ENCODE measurements at regions not wholly inside any gene's neighbourhood (a gene's known extent, or its start where the extent isn't known, plus 50 kb on each side); places are given as distances from the start of the nearest gene placed in this dataset.
"Not testable (repeated sequence)": the region's sequence is repeated elsewhere in the genome, so short reads cannot be mapped to it uniquely, and the experiment has no call there.

- DNase-seq (ENCODE audit: low spot score in 2 of 2): no peak
- no peak for ATAC-seq
- no peak overlapping the region for H3K27ac Mint-ChIP-seq
- H3K36me3 Mint-ChIP-seq: no peaks in the 10 kb centered on the region
- peaks cover 0 to 11% of the 10 kb centered on the region in 2 donors for H3K9me3 Mint-ChIP-seq
These were observed 118.9 kb upstream of the MBNL1 start for GRCh38 chr3:152149832-152150231.

DNA sequence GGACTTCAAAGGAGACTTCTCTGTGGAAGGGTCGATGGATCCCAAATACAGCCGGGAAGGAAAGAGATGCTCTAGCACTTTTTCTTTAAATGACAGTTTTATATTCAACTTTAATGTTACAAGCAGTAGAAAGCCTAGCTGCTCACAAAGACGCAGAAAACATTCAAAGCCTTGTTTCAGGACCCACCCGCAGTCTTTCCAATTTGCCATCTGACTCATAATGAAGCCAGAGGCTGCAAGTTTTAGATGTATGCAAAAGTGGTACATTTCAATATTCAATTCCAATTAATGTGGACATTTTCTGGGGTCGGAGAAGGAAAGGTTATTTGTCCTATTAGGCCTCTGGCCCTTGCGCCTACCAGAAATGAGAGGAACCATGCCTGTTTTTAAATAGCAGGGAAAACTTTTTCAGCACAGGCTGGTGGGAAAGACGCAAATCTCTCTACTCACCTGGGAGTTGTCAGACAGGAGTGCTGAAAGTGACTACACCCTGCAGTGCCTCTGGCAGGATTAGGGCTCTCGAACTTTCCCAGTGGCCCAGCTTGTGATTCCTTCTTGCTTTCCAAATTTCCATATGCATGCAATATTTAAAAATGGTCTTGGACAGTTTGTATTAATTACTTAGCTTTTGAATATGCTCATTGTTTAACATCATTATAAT, 117.4 kb upstream of the MBNL1 start:
- H3K36me3 Mint-ChIP-seq: no peaks in the 10 kb centered on the region
- H3K27ac Mint-ChIP-seq: no peak overlapping the region
- H3K9me3 Mint-ChIP-seq: peaks cover 0 to 6% of the 10 kb centered on the region in 2 donors
- ATAC-seq (peak in 1 of 2 donors; percentile 67), DNase-seq (ENCODE audit: low spot score in 2 of 2) (peak in 1 of 2 donors; percentile 17)

- H3K36me3 Mint-ChIP-seq; ATAC-seq; H3K9me3 Mint-ChIP-seq; H3K27ac Mint-ChIP-seq; DNase-seq (ENCODE audit: low spot score in 2 of 2): not testable (repeated sequence)
These were observed 116.6 kb upstream of the MBNL1 start for GRCh38 chr3:152151877-152152765.

DNA sequence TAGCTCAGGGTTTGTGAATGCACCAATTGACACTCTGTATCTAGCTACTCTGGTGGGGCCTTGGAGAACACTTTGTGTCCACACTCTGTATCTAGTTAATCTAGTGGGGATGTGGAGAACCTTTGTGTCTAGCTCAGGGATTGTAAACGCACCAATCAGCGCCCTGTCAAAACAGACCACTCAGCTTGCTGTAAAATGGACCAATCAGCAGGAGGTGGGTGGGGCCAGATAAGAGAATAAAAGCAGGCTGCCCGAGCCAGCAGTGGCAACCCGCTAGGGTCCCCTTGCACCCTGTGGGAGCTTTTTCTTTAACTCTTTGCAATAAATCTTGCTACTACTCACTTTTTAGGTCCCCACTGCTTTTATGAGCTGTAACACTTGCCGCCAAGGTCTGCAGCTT, 115.6 kb upstream of the MBNL1 start:
- DNase-seq (ENCODE audit: low spot score in 2 of 2); ATAC-seq; H3K9me3 Mint-ChIP-seq; H3K36me3 Mint-ChIP-seq; H3K27ac Mint-ChIP-seq: not testable (repeated sequence)

- no peak for DNase-seq (ENCODE audit: low spot score in 2 of 2)
- Mint-ChIP-seq H3K9me3 (no peaks in the 10 kb centered on the region), H3K36me3 (no peaks in the 10 kb centered on the region), H3K27ac (no peak overlapping the region)
- ATAC-seq: no peak
These were observed 113.3 kb upstream of the MBNL1 start for GRCh38 chr3:152155246-152156020.

- Mint-ChIP-seq H3K9me3 (no peaks in the 10 kb centered on the region), H3K36me3 (no peaks in the 10 kb centered on the region), H3K27ac (peak overlapping the region in 1 of 2 donors; percentile 46)
- no peak for ATAC-seq
- no peak for DNase-seq (ENCODE audit: low spot score in 2 of 2)
These were observed 111.8 kb upstream of the MBNL1 start for GRCh38 chr3:152156880-152157279.

DNA sequence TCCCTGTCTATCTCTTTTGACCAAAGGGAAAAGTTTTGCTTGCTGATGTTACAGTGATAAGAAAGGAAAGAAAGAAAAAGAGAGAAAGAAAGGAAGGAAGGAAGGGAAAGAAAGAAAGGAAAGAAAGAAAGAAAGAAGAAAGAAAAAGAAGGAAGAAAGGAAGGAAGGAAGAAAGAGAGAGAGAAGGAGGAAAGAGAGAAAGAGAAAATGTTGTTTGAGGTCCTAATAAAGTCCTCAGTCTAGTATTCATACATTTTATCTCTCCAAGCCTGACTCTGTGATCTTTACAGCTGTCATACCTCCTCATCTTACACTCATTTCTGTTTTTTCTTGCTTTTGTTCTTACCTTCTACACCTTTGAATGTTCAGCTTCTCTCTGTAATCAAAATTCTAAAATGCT, 111.4 kb upstream of the MBNL1 start:
- ATAC-seq (peak in 1 of 2 donors; percentile 52), DNase-seq (ENCODE audit: low spot score in 2 of 2) (no peak)
- Mint-ChIP-seq H3K36me3 (no peaks in the 10 kb centered on the region), H3K9me3 (no peaks in the 10 kb centered on the region), H3K27ac (peak overlapping the region in 1 of 2 donors; percentile 46)

- no peak for DNase-seq (ENCODE audit: low spot score in 2 of 2)
- H3K27ac Mint-ChIP-seq: no peak overlapping the region
- no peaks in the 10 kb centered on the region for H3K9me3 Mint-ChIP-seq
- no peaks in the 10 kb centered on the region for H3K36me3 Mint-ChIP-seq
- ATAC-seq: no peak
These were observed 109.4 kb upstream of the MBNL1 start for GRCh38 chr3:152159328-152159727.

GRCh38 chr3:152160350-152161011, 108.2 kb upstream of the MBNL1 start:
- DNase-seq (ENCODE audit: low spot score in 2 of 2): no peak
- ATAC-seq: no peak
- no peak overlapping the region for H3K27ac Mint-ChIP-seq
- H3K9me3 Mint-ChIP-seq: peaks cover 0 to 7% of the 10 kb centered on the region in 2 donors
- peaks cover 0 to 5% of the 10 kb centered on the region in 2 donors for H3K36me3 Mint-ChIP-seq

DNA sequence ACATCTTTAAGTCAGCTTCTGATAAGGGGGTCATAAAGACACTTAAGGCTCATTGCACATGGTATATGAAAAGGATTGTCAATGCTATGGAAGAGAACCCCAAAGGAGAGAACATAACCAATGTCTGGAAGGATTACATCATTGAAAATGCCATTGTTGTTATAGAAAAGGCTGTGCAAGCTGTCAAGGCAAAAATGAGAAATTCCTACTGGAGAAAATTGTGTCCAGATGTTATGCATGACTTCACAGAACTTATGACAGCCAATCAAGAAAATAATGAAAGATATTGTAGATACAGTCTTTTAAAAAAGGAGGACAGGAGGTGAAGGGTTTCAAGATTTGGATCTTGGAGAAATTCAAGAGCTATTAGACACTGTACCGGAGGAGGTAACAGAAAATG, 96.3 kb upstream of the MBNL1 start:
- no peak for ATAC-seq
- Mint-ChIP-seq H3K9me3 (peaks cover 0 to 15% of the 10 kb centered on the region in 2 donors), H3K27ac (no peak overlapping the region), H3K36me3 (peaks cover 0 to 22% of the 10 kb centered on the region in 2 donors)
- no peak for DNase-seq (ENCODE audit: low spot score in 2 of 2)

- DNase-seq (ENCODE audit: low spot score in 2 of 2): no peak
These were observed 95.1 kb upstream of the MBNL1 start for GRCh38 chr3:152173627-152174026.

DNA sequence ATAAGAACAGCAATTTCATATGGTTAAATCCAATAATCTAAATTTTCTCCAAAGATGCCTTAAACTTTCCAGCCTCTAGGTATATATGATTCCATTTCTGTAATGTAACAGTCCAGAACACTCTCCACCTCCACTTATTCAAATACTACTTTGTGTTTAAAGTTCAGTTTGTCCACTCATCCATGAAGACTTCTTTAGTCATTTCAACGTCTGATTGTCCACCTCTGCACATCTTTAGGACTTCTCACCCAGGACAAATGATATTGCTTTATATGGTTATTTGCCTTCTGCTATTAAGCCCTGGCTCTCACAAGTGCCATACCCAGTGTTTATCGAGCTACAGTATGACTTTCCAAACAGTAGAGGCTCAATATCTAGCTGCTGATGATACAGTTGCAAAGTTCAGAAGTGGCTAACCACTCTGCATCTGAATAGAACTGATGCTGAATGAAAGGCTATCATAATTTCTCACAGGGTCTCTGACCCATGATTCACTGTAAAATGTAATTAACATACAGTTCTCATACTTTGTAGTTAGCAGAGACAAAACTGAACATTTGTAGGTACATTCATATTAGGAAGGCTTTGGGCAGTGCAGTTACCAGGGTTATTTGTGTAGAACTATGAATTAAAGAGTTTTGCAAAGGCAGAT, 93.7 kb upstream of the MBNL1 start:
- H3K27ac Mint-ChIP-seq: no peak overlapping the region
- peaks cover 0 to 15% of the 10 kb centered on the region in 2 donors for H3K9me3 Mint-ChIP-seq
- ATAC-seq (no peak), DNase-seq (ENCODE audit: low spot score in 2 of 2) (no peak)
- peaks cover 0 to 29% of the 10 kb centered on the region in 2 donors for H3K36me3 Mint-ChIP-seq

More at GRCh38 chr3:152173627-152174026, 95.1 kb upstream of the MBNL1 start:
- Mint-ChIP-seq H3K27ac (no peak overlapping the region), H3K9me3 (peaks cover 0 to 15% of the 10 kb centered on the region in 2 donors), H3K36me3 (peaks cover 0 to 29% of the 10 kb centered on the region in 2 donors)
- no peak for ATAC-seq

DNA sequence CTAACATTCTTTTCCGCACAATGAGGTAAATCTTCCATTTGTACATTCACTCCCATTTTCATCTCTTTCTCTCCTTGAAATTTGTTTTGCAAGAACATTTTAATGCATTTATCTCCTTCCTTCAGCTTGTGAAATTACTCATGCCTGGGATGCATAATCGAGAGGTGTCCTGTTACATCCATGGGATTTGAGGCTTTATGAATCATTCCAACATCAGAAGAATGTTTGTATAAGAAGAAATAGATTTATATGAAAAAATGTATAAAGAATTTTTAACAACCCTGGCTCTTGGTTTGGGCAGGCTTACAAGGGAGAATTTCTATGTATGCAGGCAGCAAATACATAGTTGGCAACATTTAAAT, 93.2 kb upstream of the MBNL1 start:
- H3K36me3 Mint-ChIP-seq: peaks cover 0 to 29% of the 10 kb centered on the region in 2 donors
- peaks cover 0 to 15% of the 10 kb centered on the region in 2 donors for H3K9me3 Mint-ChIP-seq
- DNase-seq (ENCODE audit: low spot score in 2 of 2): no peak
- no peak overlapping the region for H3K27ac Mint-ChIP-seq
- ATAC-seq: no peak

- DNase-seq (ENCODE audit: low spot score in 2 of 2) (no peak), ATAC-seq (no peak)
- Mint-ChIP-seq H3K9me3 (peaks cover 0 to 10% of the 10 kb centered on the region in 2 donors), H3K36me3 (peaks cover 0 to 24% of the 10 kb centered on the region in 2 donors), H3K27ac (no peak overlapping the region)
These were observed 92.5 kb upstream of the MBNL1 start for GRCh38 chr3:152176241-152176640.

DNA sequence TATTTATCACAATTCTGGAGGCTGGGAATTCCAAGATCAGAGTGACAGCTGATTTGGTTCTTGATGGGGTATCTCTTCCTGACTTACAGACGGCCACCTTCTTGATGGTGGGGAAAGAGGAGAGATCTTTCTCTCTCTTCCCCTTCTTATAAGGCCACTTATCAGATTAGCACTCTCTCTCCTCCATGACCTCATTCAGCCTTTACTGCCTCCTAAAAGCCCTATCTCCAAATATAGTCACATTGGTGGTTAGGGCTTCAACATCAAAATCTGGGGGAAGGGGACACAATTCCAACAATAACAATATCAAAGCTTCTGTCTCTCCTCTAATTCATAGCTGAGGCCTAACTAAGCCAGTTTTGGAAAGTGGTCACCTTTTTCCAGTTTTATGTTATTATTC, 91.7 kb upstream of the MBNL1 start:
- peaks cover 0 to 20% of the 10 kb centered on the region in 2 donors for H3K36me3 Mint-ChIP-seq
- ATAC-seq: no peak
- peaks cover 0 to 4% of the 10 kb centered on the region in 2 donors for H3K9me3 Mint-ChIP-seq
- DNase-seq (ENCODE audit: low spot score in 2 of 2): no peak
- no peak overlapping the region for H3K27ac Mint-ChIP-seq

DNA sequence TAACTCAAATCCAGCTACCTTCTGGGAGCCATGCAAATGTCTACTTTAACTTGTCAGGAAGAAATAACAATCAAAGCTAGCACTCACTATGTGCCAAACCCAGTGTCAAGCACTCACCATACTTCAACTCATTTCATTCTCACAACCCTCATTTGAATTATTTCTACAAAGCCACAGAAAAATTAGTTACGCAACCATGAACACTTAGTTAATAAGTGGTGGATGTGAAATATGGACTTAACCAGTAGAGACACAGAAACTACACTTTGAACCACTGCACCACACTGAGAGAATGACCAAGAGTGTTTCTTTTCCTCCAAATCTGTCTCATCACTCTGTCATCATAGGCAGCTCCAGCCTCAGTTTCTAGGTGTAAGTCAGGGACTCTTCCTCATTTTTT, 91.0 kb upstream of the MBNL1 start:
- DNase-seq (ENCODE audit: low spot score in 2 of 2) (no peak), ATAC-seq (peak in 1 of 2 donors; percentile 62)
- Mint-ChIP-seq H3K9me3 (no peaks in the 10 kb centered on the region), H3K36me3 (peaks cover 0 to 15% of the 10 kb centered on the region in 2 donors), H3K27ac (peak overlapping the region in 1 of 2 donors; percentile 3)

All from activated naive CD4-positive, alpha-beta T cell treated with anti-CD3 and anti-CD28 coated beads, Interleukin-2, amount 50 U/mL, for 72 hours (primary cell).